HCT116 (cell line): ENCODE measurements at regions not wholly inside any gene's neighbourhood (a gene's known extent, or its start where the extent isn't known, plus 50 kb on each side); places are given as distances from the start of the nearest gene placed in this dataset.

Experiments
- ATAC-seq: fragments of 200-7000 bp; cut with Tn5 transposase; 2 replicates; pipeline ENCODE4 v1.9.1; 2020; ENCODE audit warnings: mild to moderate bottlenecking, moderate library complexity
- BruUV-seq: library from RNA; stranded (reverse); fragments of 400-500 nt; replicated peaks from 2 replicates; lab custom pipeline; 2021; lab: Mats Ljungman, UMichigan
- CTCF ChIA-PET: fragments of 300-600 bp; sonication (Branson Sonifier 250); formaldehyde crosslinking; loops from one replicate; lab custom pipeline; 2021; ENCODE audit warnings: antibody characterized with exemption; lab: Charles Lee
- POLR2A ChIA-PET: fragments of 300-600, 350-600 bp; sonication (Branson Sonifier 250); formaldehyde crosslinking; loops from one replicate; lab custom pipeline; 2021; ENCODE audit warnings: antibody characterized with exemption; lab: Charles Lee
- RAD21 ChIA-PET, 2 experiments: fragments of 300-600 bp; sonication (Branson Sonifier 250); formaldehyde crosslinking; loops; one replicate each; lab custom pipeline; 2023; ENCODE audit warnings: low total read pairs in 2 of 2; ENCODE audit not compliant: uncharacterized antibody in 2 of 2, unreplicated experiment in 2 of 2, low non-redundant PET in 1 of 2; lab: Charles Lee
- DNase-seq: peaks from one replicate; pipeline ENCODE4 v3.0.0-alpha.2; 2010; ENCODE audit warnings: low read depth, low spot score
- H2AFZ ChIP-seq: fragments of 200-600 bp; shearing (Covaris generic), sonication (generic); 2 replicates; pipeline ENCODE4 v1.6.1; 2017; ENCODE audit warnings: low read depth, mixed run types, mixed read lengths, antibody characterized with exemption, low read length; ENCODE audit not compliant: poor library complexity, severe bottlenecking
- H3K27ac ChIP-seq: 2 replicates; pipeline ENCODE4 v1.5.1; 2012; ENCODE audit warnings: low read depth, low read length
- H3K27me3 ChIP-seq: fragments of 200-600 bp; sonication (generic); 2 replicates; pipeline ENCODE4 v1.6.1; 2016; ENCODE audit warnings: mixed run types, low read length, mixed read lengths; ENCODE audit not compliant: insufficient read depth
- H3K36me3 ChIP-seq, 2 experiments: fragments of 200-500 bp in 1 of 2; fragments of 200-600 bp in 1 of 2; sonication (Bioruptor generic) in 1 of 2; sonication (generic) in 1 of 2; 2 replicates each; pipeline versions ENCODE4 v1.5.1 to v1.6.1; 2014 to 2016; ENCODE audit warnings: low read length in 2 of 2, inconsistent platforms in 1 of 2, mixed read lengths in 1 of 2, mixed run types in 1 of 2; ENCODE audit not compliant: insufficient read depth in 2 of 2, control insufficient read depth in 1 of 2
- H3K4me1 ChIP-seq, 2 experiments: fragments of 200-600 bp in 1 of 2; sonication (generic) in 1 of 2; 2 replicates each; pipeline versions ENCODE4 v1.5.1 to v1.6.1; 2012 to 2017; ENCODE audit warnings: low read length in 2 of 2, inconsistent platforms in 1 of 2, mild to moderate bottlenecking in 1 of 2, mixed read lengths in 1 of 2, mixed run types in 1 of 2, moderate library complexity in 1 of 2; ENCODE audit not compliant: insufficient read depth in 2 of 2, control insufficient read depth in 1 of 2
- H3K4me2 ChIP-seq: fragments of 200-600 bp; sonication (generic); 2 replicates; pipeline ENCODE4 v1.6.1; 2017; ENCODE audit warnings: mixed run types, low read length, mixed read lengths
- H3K4me3 ChIP-seq, 2 experiments: fragments of 200-600 bp in 1 of 2; sonication (generic) in 1 of 2; replicated peaks in 1 of 2; 2 replicates each; pipeline ENCODE4 v1.5.1; 2011 to 2016; ENCODE audit warnings: low read length in 2 of 2, control low read depth in 1 of 2, low read depth in 1 of 2, mild to moderate bottlenecking in 1 of 2, mixed read lengths in 1 of 2, mixed run types in 1 of 2
- H3K79me2 ChIP-seq: fragments of 200-600 bp; sonication (generic); 2 replicates; pipeline ENCODE4 v1.6.1; 2017; ENCODE audit warnings: mild to moderate bottlenecking, mixed run types, low read length, moderate library complexity, mixed read lengths; ENCODE audit not compliant: insufficient read depth
- H3K9ac ChIP-seq: fragments of 200-600 bp; sonication (generic); 2 replicates; pipeline ENCODE4 v1.6.1; 2016; ENCODE audit warnings: low read length, mixed read lengths
- H3K9me2 ChIP-seq: fragments of 200-600 bp; sonication (generic), shearing (Covaris generic); 2 replicates; pipeline ENCODE4 v1.6.1; 2017; ENCODE audit warnings: mixed run types, mild to moderate bottlenecking, moderate library complexity; ENCODE audit not compliant: insufficient read depth
- H3K9me3 ChIP-seq, 2 experiments: fragments of 200-500 bp in 1 of 2; fragments of 200-600 bp in 1 of 2; sonication (Bioruptor generic) in 1 of 2; sonication (generic) in 1 of 2; 2 replicates each; pipeline ENCODE4 v1.6.1; 2014 to 2017; ENCODE audit warnings: low read length in 2 of 2, mixed read lengths in 2 of 2, inconsistent platforms in 1 of 2, low read depth in 1 of 2, mild to moderate bottlenecking in 1 of 2, mixed run types in 1 of 2, moderate library complexity in 1 of 2; ENCODE audit not compliant: control insufficient read depth in 1 of 2, insufficient read depth in 1 of 2
- H4K20me1 ChIP-seq: fragments of 200-600 bp; sonication (generic), shearing (Covaris generic); 2 replicates; pipeline ENCODE4 v1.6.1; 2017; ENCODE audit warnings: mixed run types, mild to moderate bottlenecking, moderate library complexity; ENCODE audit not compliant: insufficient read depth
- CEBPB ChIP-seq: IDR thresholded peaks from 2 replicates; pipeline ENCODE4 v1.6.1; 2012; ENCODE audit warnings: low read depth
- CTCF ChIP-seq, 3 experiments: fragments of 200-600 bp in 1 of 3; sonication (generic) in 1 of 3; IDR thresholded peaks in 2 of 3; conservative IDR thresholded peaks in 1 of 3; 2 replicates each; pipeline ENCODE4 v1.5.1; 2012 to 2017; ENCODE audit warnings: low read depth in 2 of 3, low read length in 2 of 3, antibody characterized with exemption in 1 of 3, borderline replicate concordance in 1 of 3, control low read depth in 1 of 3, mild to moderate bottlenecking in 1 of 3, mixed read lengths in 1 of 3, mixed run types in 1 of 3, moderate library complexity in 1 of 3; ENCODE audit not compliant: insufficient read depth in 1 of 3
- EGR1 ChIP-seq: IDR thresholded peaks from 2 replicates; pipeline ENCODE4 v1.6.1; 2012; ENCODE audit warnings: low read depth
- ELF1 ChIP-seq: IDR thresholded peaks from 2 replicates; pipeline ENCODE4 v1.6.1; 2012; ENCODE audit warnings: low read depth, borderline replicate concordance
- EZH2 ChIP-seq: fragments of 200-600 bp; sonication (generic); IDR thresholded peaks from 2 replicates; pipeline ENCODE4 v1.6.1; 2017; ENCODE audit warnings: antibody characterized with exemption, mixed run types
- EZH2phosphoT487 ChIP-seq: fragments of 200-600 bp; IDR thresholded peaks from 2 replicates; pipeline ENCODE4 v1.6.1; 2018; ENCODE audit warnings: antibody characterized with exemption, borderline replicate concordance
- FOSL1 ChIP-seq: IDR thresholded peaks from 2 replicates; pipeline ENCODE4 v1.6.1; 2012; ENCODE audit warnings: low read depth
- MAX ChIP-seq: IDR thresholded peaks from 2 replicates; pipeline ENCODE4 v1.6.1; 2012
- POLR2AphosphoS5 ChIP-seq: IDR thresholded peaks from 2 replicates; pipeline ENCODE4 v1.6.1; 2011; ENCODE audit warnings: mild to moderate bottlenecking, low read depth, low read length, moderate library complexity
- RAD21 ChIP-seq: IDR thresholded peaks from 2 replicates; pipeline ENCODE4 v1.6.1; 2012; ENCODE audit warnings: low read depth, mild to moderate bottlenecking
- SIN3A ChIP-seq: IDR thresholded peaks from 2 replicates; pipeline ENCODE4 v1.6.1; 2012; ENCODE audit warnings: low read depth
- SRF ChIP-seq: IDR thresholded peaks from 2 replicates; pipeline ENCODE4 v1.6.1; 2012; ENCODE audit warnings: low read depth
- TCF7L2 ChIP-seq: IDR thresholded peaks from 2 replicates; pipeline ENCODE4 v1.7.0; 2011; ENCODE audit warnings: borderline replicate concordance, inconsistent platforms; ENCODE audit not compliant: insufficient read depth, insufficient read length; ENCODE audit errors: extremely low read depth
- YY1 ChIP-seq: IDR thresholded peaks from 2 replicates; pipeline ENCODE4 v1.6.1; 2011; ENCODE audit warnings: low read length, low read depth, moderate library complexity, mild to moderate bottlenecking; ENCODE audit not compliant: insufficient replicate concordance; ENCODE audit errors: extremely low read depth
- ZBTB33 ChIP-seq: IDR thresholded peaks from 2 replicates; pipeline ENCODE4 v1.6.1; 2011; ENCODE audit warnings: mild to moderate bottlenecking, low read length, moderate library complexity; ENCODE audit not compliant: insufficient replicate concordance; ENCODE audit errors: extremely low read depth
- ZFX ChIP-seq: fragments of 450-650 bp; IDR thresholded peaks from 2 replicates; pipeline ENCODE4 v1.6.1; 2017
- intact Hi-C: fragments of 100-400 bp; cut with micrococcal nuclease; formaldehyde crosslinking; loops from 2 replicates; pipeline ENCODE4 v1.10.0; 2022
- TF ChIP-seq, protein P1 (sequence below): IDR thresholded peaks from 2 replicates; pipeline ENCODE4 v1.6.1; 2012; ENCODE audit warnings: low read depth

GRCh38 chr2:41716497-41716896 lies 331.3 kb upstream of the PKDCC start:
- no peak overlapping the region for H2AFZ ChIP-seq

More at GRCh38 chr2:41716497-41716896, 331.3 kb upstream of the PKDCC start:
- POLR2A ChIA-PET, result no interaction called here
- H3K9me2 ChIP-seq, result no peaks in the 10 kb centered on the region
- DNase-seq, result no peak
- TF ChIP-seq TCF7L2 (no peak), ZBTB33 (no peak), RAD21 (no peak), FOSL1 (no peak), SIN3A (no peak), EZH2phosphoT487 (no peak), ELF1 (no peak), EZH2 (no peak), CTCF (IDR thresholded peaks at IDR 0.05 in 2 of 3, conservative IDR thresholded peaks at IDR 0.05 in 1 of 3; ENCODE audit: borderline replicate concordance in 1 of 3, insufficient read depth in 1 of 3, low read depth in 2 of 3, low read length in 2 of 3) (no peak), YY1 (no peak), POLR2AphosphoS5 (no peak), MAX (no peak), ZFX (no peak), EGR1 (no peak), CEBPB (no peak), SRF (no peak)
- TF ChIP-seq, protein P1, sequence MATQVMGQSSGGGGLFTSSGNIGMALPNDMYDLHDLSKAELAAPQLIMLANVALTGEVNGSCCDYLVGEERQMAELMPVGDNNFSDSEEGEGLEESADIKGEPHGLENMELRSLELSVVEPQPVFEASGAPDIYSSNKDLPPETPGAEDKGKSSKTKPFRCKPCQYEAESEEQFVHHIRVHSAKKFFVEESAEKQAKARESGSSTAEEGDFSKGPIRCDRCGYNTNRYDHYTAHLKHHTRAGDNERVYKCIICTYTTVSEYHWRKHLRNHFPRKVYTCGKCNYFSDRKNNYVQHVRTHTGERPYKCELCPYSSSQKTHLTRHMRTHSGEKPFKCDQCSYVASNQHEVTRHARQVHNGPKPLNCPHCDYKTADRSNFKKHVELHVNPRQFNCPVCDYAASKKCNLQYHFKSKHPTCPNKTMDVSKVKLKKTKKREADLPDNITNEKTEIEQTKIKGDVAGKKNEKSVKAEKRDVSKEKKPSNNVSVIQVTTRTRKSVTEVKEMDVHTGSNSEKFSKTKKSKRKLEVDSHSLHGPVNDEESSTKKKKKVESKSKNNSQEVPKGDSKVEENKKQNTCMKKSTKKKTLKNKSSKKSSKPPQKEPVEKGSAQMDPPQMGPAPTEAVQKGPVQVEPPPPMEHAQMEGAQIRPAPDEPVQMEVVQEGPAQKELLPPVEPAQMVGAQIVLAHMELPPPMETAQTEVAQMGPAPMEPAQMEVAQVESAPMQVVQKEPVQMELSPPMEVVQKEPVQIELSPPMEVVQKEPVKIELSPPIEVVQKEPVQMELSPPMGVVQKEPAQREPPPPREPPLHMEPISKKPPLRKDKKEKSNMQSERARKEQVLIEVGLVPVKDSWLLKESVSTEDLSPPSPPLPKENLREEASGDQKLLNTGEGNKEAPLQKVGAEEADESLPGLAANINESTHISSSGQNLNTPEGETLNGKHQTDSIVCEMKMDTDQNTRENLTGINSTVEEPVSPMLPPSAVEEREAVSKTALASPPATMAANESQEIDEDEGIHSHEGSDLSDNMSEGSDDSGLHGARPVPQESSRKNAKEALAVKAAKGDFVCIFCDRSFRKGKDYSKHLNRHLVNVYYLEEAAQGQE, result no peak
- no peaks in the 10 kb centered on the region for H3K27me3 ChIP-seq
- RAD21 ChIA-PET, result no interaction called here
- BruUV-seq, result no TSS peak
- intact Hi-C loops, result no loop called here
- no peaks in the 10 kb centered on the region for H3K79me2 ChIP-seq
- H3K36me3 ChIP-seq, result no peaks in the 10 kb centered on the region
- H4K20me1 ChIP-seq, result no peaks in the 10 kb centered on the region; the same call in 1 of the 2 replicates
- H3K9ac ChIP-seq, result no peak overlapping the region
- no peak overlapping the region for H3K4me2 ChIP-seq
- no peak overlapping the region for H3K27ac ChIP-seq
- 0 out of 2 replicates have a peak, but pooled peaks have one; percentile 27 for ATAC-seq
- CTCF ChIA-PET, result no interaction called here
- no peaks in the 10 kb centered on the region for H3K9me3 ChIP-seq
- no peak overlapping the region for H3K4me3 ChIP-seq
- no peaks in the 10 kb centered on the region for H3K4me1 ChIP-seq
